ENCODE measurements at regions not wholly inside any gene's neighbourhood (a gene's known extent, or its start where the extent isn't known, plus 50 kb on each side); places are given as distances from the start of the nearest gene placed in this dataset.

DNA sequence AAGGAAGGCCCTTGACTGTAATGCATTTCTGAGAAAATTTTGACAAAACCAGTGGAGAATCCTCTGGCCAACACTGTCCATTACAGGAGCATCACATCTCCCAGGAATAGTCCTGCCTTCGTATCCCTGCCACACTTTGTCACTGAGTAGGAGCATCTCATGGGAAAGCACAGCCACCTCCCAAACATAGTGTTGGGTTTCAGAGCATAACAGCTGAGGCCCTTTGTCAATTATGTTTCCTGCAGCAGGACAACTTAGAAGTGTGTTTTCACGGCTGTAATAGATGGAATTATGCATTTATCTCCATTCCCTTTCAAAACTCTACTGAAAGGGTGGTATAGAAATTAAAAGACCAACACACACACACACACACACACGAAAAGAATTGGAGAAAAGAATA is 91.1 kb upstream of the SMAD1 start:
- Histone ChIP-seq H3K36me3 (no peaks in the 10 kb centered on the region), H3K27me3 (peaks cover 17% of the 10 kb centered on the region), H3K4me3 (ENCODE audit: low read depth, low read length) (no peak overlapping the region), H3K9me3 (no peaks in the 10 kb centered on the region), H3K4me1 (no peaks in the 10 kb centered on the region)
- no peak for DNase-seq
- TF ChIP-seq, protein P1, sequence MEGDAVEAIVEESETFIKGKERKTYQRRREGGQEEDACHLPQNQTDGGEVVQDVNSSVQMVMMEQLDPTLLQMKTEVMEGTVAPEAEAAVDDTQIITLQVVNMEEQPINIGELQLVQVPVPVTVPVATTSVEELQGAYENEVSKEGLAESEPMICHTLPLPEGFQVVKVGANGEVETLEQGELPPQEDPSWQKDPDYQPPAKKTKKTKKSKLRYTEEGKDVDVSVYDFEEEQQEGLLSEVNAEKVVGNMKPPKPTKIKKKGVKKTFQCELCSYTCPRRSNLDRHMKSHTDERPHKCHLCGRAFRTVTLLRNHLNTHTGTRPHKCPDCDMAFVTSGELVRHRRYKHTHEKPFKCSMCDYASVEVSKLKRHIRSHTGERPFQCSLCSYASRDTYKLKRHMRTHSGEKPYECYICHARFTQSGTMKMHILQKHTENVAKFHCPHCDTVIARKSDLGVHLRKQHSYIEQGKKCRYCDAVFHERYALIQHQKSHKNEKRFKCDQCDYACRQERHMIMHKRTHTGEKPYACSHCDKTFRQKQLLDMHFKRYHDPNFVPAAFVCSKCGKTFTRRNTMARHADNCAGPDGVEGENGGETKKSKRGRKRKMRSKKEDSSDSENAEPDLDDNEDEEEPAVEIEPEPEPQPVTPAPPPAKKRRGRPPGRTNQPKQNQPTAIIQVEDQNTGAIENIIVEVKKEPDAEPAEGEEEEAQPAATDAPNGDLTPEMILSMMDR (IDR thresholded peaks at IDR 0.05; ENCODE audit: low read depth, low read length), result no peak

DNA sequence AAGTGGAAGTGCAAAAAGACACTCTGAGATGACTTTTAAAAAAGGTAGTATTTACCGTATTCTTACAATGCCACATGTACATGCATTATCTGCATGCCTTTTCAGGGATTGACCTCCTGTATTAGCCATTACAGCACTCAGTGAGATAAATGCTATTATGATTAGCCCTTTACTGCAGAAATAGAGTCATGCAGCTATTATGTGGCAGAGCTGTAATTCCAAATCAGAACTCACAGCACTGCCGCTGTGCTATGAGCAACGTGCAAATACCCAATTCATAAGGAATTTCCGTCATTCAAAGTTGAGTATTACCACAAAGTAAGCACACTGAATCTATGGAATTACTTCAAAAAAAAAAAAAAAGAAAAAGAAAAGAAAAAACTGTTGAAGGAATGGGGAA is 92.1 kb upstream of the SMAD1 start:
- H3K4me1 ChIP-seq, result no peaks in the 10 kb centered on the region
- no peaks in the 10 kb centered on the region for H3K36me3 ChIP-seq
- TF ChIP-seq, protein P1 (IDR thresholded peaks at IDR 0.05; ENCODE audit: low read depth, low read length), result no peak
- H3K4me3 ChIP-seq (ENCODE audit: low read depth, low read length), result no peak overlapping the region
- DNase-seq, result no peak
- H3K27me3 ChIP-seq, result peaks cover 22% of the 10 kb centered on the region
- no peaks in the 10 kb centered on the region for H3K9me3 ChIP-seq

DNA sequence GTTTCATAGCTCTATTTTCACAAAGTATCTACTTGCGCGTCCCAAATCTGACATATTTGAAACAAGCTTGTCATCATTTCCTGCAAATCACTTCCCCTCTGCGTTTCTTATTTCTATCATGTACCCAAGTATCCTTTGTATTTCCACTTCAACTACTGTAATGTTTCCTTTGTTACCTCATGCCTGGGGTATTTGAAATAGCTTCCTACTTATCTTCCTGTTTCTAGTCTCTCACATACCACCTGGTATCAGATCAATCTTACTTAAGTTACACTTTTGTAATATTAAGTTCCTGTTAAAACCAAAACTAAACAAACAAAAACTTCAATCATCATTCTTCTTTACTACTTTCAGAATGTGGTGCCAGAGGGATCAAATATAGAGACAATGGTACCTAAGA is 93.6 kb upstream of the SMAD1 start:
- Histone ChIP-seq H3K4me3 (ENCODE audit: low read depth, low read length) (no peak overlapping the region), H3K4me1 (no peaks in the 10 kb centered on the region), H3K27me3 (peaks cover 26% of the 10 kb centered on the region), H3K36me3 (no peaks in the 10 kb centered on the region), H3K9me3 (no peaks in the 10 kb centered on the region)
- no peak for DNase-seq
- TF ChIP-seq, protein P1 (IDR thresholded peaks at IDR 0.05; ENCODE audit: low read depth, low read length), result no peak

DNA sequence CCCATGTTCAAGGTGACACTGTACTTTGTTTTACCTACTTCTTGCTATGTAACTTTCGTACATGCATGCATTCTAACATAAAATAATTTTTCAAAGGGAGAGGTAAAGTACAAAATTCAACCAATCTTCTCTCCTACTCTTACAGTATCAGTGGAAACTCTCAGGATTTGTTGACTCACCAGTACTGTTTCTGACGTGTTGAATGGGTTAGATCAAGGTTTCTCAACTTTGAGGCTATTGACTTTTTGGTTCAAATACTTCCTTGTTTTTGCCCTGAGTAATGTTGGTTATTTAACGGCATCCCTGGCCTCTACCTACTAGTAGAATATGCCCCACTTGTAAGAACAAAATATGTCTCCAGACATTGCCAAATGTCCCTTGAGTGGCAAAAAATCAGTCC is 94.6 kb upstream of the SMAD1 start:
- no peak overlapping the region for H3K4me3 ChIP-seq (ENCODE audit: low read depth, low read length)
- peaks cover 26% of the 10 kb centered on the region for H3K27me3 ChIP-seq
- no peaks in the 10 kb centered on the region for H3K4me1 ChIP-seq
- no peaks in the 10 kb centered on the region for H3K9me3 ChIP-seq
- DNase-seq, result no peak
- no peaks in the 10 kb centered on the region for H3K36me3 ChIP-seq
- TF ChIP-seq, protein P1 (IDR thresholded peaks at IDR 0.05; ENCODE audit: low read depth, low read length), result no peak

DNA sequence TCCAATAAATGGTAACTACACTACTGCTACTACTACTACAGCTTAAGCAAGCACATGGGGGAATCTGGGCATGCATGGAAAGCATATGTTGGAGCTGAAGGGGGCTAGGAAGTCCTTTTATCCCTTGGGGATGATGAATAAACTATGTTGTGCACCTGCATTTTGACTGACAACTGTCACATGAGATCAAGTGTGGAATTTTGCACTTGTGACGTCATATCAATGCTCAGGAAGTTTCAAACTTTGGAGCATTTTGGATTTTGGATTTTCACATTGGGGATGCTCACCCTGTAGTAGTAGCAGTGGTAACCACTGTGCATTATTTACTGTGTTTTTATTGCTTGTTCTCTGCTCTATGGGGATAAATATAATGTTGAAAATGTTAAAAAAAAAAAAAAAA is 100.5 kb upstream of the SMAD1 start:
- Histone ChIP-seq H3K27me3 (peaks cover 18% of the 10 kb centered on the region), H3K9me3 (no peaks in the 10 kb centered on the region), H3K36me3 (no peaks in the 10 kb centered on the region), H3K4me3 (ENCODE audit: low read depth, low read length) (no peak overlapping the region), H3K4me1 (no peaks in the 10 kb centered on the region)
- TF ChIP-seq, protein P1 (IDR thresholded peaks at IDR 0.05; ENCODE audit: low read depth, low read length), result no peak
- no peak for DNase-seq

DNA sequence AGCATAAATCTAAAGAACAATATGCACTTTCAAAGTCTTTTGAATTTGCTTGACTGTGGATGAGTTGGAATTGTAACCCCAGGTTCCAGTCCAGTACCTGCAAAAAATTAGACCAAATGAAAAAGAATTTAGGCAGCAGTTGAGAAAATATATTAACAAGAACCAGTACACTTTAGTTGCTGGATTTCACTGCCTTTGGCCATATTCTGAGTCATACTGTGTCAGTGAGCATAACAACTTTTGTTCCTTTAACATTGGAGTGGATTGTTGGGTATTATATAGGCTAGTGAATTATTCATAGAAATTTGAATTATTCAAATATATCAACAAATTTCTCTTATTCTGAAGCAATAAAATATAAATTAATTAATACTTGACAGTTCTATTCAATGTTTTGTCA is 101.5 kb upstream of the SMAD1 start:
- no peak for DNase-seq
- TF ChIP-seq, protein P1 (IDR thresholded peaks at IDR 0.05; ENCODE audit: low read depth, low read length), result no peak

More for the DNA sequence above, 101.5 kb upstream of the SMAD1 start:
- no peaks in the 10 kb centered on the region for H3K9me3 ChIP-seq
- no peaks in the 10 kb centered on the region for H3K4me1 ChIP-seq
- peaks cover 13% of the 10 kb centered on the region; the same call in 1 of the 2 replicates for H3K27me3 ChIP-seq
- no peaks in the 10 kb centered on the region for H3K36me3 ChIP-seq
- H3K4me3 ChIP-seq (ENCODE audit: low read depth, low read length), result no peak overlapping the region
